Stimulated activated naive CD8-positive, alpha-beta T cell treated with anti-CD3 and anti-CD28 coated beads, Interleukin-15, amount 100 ng/mL, for 72 hours (primary cell): ENCODE measurements at regions not wholly inside any gene's neighbourhood (a gene's known extent, or its start where the extent isn't known, plus 50 kb on each side); places are given as distances from the start of the nearest gene placed in this dataset.
A peak's percentile ranks its signal among the peaks of the same experiment; 100 is the strongest.

Experiments used
- ATAC-seq: fragments of 150-1000 bp; cut with Tn5 transposase; 2 replicates; pipeline ENCODE4 v1.10.0; 2021; ENCODE audit warnings: mild to moderate bottlenecking, moderate library complexity
- DNase-seq, 2 donors: peaks; one replicate each; pipeline ENCODE4 v3.0.0; 2021 to 2022
- H3K27ac Mint-ChIP-seq, 2 donors: one replicate each; pipeline ENCODE4 v1.8.0; 2022; ENCODE audit warnings: mild to moderate bottlenecking in 2 of 2, mixed read lengths in 2 of 2, moderate library complexity in 2 of 2
- H3K27me3 Mint-ChIP-seq: one replicate; pipeline ENCODE4 v1.8.0; 2022; ENCODE audit warnings: mixed read lengths
- H3K4me1 Mint-ChIP-seq: one replicate; pipeline ENCODE4 v1.8.0; 2022; ENCODE audit warnings: mild to moderate bottlenecking, mixed read lengths
- H3K4me3 Mint-ChIP-seq, 2 donors: one replicate each; pipeline ENCODE4 v1.8.0; 2022; ENCODE audit warnings: mild to moderate bottlenecking in 2 of 2, mixed read lengths in 2 of 2, moderate library complexity in 1 of 2
- H3K9me3 Mint-ChIP-seq, 2 donors: one replicate each; pipeline ENCODE4 v1.8.0; 2022; ENCODE audit warnings: mixed read lengths in 2 of 2

DNA sequence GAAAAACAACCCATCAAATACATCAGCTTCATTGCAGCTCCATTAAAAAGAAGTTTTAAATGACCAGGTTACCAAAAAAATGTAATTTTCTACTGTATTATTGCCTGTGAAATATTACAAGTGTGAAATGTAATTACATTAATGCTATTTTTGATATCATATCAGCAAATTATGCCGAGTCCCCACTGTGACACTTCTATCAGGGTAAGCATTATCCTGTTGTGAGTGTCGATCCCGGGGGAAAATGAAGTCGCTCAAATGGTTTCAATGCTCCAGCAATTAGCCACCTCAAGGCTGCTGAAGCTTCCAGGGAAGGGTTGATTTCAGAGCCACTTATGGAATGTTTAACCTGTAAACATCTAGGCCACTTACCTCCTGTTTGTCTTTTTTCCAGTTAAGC, 70.4 kb downstream of the RCN1 start:
- Mint-ChIP-seq H3K27me3 (no peaks in the 10 kb centered on the region), H3K4me1 (no peaks in the 10 kb centered on the region), H3K27ac (no peak overlapping the region), H3K4me3 (no peak overlapping the region), H3K9me3 (no peaks in the 10 kb centered on the region)
- DNase-seq (no peak), ATAC-seq (no peak)

GRCh38 chr11:32162351-32162750, 71.5 kb downstream of the RCN1 start:
- Mint-ChIP-seq H3K4me1 (no peaks in the 10 kb centered on the region), H3K27ac (no peak overlapping the region), H3K27me3 (no peaks in the 10 kb centered on the region), H3K4me3 (no peak overlapping the region), H3K9me3 (no peaks in the 10 kb centered on the region)
- no peak for DNase-seq
- no peak for ATAC-seq

GRCh38 chr11:32162906-32163305, 72.0 kb downstream of the RCN1 start:
- Mint-ChIP-seq H3K9me3 (no peaks in the 10 kb centered on the region), H3K4me3 (no peak overlapping the region), H3K27ac (no peak overlapping the region), H3K27me3 (no peaks in the 10 kb centered on the region), H3K4me1 (no peaks in the 10 kb centered on the region)
- no peak for DNase-seq
- ATAC-seq, result no peak

DNA sequence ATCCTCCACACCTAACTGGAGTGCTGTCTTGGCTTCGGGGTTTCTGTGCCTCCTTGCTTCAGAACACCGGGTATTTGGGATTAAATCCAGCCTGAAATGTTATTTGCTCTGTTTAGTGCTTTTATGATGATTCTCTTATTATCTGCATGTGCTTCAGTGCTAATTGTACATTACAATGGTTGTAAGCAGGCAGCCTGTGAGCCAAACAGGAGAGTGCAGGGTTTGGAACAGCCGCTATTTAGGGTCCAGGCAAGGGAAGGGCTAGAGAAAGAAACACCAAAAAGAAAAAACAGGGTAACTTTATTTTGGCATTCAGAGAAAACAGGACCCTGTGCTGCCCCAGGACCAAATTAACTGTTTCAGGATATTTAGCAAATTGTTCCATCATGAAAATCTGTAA, 72.7 kb downstream of the RCN1 start:
- DNase-seq (no peak), ATAC-seq (no peak)
- no peaks in the 10 kb centered on the region for H3K9me3 Mint-ChIP-seq
- H3K27ac Mint-ChIP-seq, result no peak overlapping the region
- H3K27me3 Mint-ChIP-seq, result no peaks in the 10 kb centered on the region
- peaks cover 4% of the 10 kb centered on the region for H3K4me1 Mint-ChIP-seq
- H3K4me3 Mint-ChIP-seq, result no peak overlapping the region

GRCh38 chr11:32164836-32165235, 74.0 kb downstream of the RCN1 start:
- Mint-ChIP-seq H3K4me1 (peaks cover 16% of the 10 kb centered on the region), H3K4me3 (no peak overlapping the region), H3K27me3 (no peaks in the 10 kb centered on the region), H3K27ac (no peak overlapping the region), H3K9me3 (no peaks in the 10 kb centered on the region)
- ATAC-seq (no peak), DNase-seq (no peak)

GRCh38 chr11:32168924-32169323, 78.0 kb downstream of the RCN1 start:
- Mint-ChIP-seq H3K27ac (no peak overlapping the region), H3K4me3 (no peak overlapping the region), H3K4me1 (peaks cover 20% of the 10 kb centered on the region), H3K27me3 (no peaks in the 10 kb centered on the region), H3K9me3 (no peaks in the 10 kb centered on the region)
- ATAC-seq, result peak; percentile 18
- DNase-seq, result no peak

GRCh38 chr11:32171445-32171844, 80.6 kb downstream of the RCN1 start:
- no peak overlapping the region for H3K27ac Mint-ChIP-seq
- H3K4me3 Mint-ChIP-seq, result no peak overlapping the region
- peaks cover 20% of the 10 kb centered on the region for H3K4me1 Mint-ChIP-seq
- no peaks in the 10 kb centered on the region for H3K9me3 Mint-ChIP-seq
- no peaks in the 10 kb centered on the region for H3K27me3 Mint-ChIP-seq
- DNase-seq (no peak), ATAC-seq (no peak)

DNA sequence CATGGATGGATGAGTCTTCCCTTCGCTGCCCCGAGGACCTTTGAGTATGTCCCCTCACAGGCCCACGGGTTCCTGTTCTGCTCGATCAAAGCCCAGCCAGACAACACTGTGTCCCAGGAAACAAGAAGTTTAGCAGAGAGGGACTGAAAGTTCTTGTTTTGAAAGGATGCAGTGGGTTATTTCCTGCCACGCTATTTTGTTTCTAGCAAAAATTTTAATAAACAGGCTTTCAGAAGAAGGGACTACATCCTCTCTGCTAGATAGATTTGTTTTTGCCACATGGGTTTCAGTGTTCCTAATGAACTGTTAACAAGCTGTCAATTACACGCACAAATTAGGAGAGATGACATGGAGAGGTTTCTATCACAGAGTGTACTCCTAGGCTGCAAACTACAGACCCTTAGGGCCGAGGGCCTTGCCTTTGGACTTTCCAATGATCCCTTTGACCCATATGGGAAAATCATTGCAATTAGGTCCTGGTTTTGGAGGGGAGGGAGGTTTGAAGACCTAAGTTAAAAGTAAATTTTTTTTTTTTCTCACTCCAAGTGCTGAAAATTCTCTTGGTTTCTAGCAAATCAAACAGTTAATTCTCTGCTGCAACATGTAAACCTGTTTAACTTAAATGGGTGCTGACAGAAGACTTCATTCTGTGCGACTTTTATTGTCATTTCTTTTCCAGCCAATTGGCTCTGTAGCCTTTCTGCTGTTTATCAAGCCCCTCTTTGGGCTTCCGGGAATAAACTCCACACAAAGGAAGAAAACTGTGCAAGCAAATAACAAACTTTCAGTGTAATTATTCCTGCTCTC, 81.4 kb downstream of the RCN1 start:
- Mint-ChIP-seq H3K4me3 (no peak overlapping the region), H3K9me3 (no peaks in the 10 kb centered on the region), H3K27me3 (no peaks in the 10 kb centered on the region), H3K27ac (no peak overlapping the region), H3K4me1 (peaks cover 20% of the 10 kb centered on the region)
- DNase-seq (no peak), ATAC-seq (no peak)

DNA sequence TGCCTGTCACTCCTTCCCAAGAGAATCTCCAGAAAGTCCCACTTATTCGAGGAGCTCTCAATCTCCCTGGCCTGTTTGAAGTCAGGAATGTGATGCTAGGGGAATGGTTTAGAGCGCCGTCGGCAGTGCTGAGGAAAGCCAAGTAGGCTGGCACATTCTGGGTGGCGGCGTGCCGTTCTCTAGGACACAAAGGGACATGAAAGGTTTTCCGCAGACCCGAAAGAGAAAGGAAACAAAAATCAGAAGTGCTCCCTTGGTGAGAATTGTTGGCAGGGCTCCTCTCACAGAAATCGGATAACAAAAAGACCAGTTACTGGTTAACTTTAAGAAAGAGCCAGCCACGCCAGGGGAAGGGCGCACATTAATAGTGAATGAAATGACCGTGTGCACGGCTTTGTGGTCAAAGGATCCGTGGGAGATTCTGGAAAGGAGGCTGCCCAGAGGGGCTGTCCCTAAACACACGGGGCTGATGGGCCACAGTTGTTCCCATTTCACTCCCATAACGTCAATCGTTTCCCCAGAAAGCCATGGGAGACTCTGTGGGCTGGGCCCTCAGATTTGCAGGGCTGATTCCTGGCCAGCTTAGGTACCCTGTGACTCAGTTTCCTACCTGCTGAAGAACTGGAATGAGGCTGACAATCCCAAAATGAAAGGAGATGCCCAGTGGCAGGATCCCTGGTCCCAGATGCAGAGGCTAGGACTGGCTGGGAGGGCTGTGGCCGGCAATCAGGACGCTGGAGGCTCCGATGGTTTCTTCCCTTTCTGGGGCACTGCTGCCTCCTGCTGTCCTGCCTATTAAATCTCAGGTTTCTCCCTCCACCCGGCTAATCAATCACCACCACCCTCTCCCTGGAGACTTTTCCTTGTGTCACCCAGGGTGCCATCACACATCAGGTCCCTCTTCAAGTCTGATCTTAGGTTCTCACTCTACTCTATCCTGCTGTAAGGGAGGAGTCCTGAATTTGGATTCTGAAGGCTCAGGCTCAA, 82.3 kb downstream of the RCN1 start:
- H3K27me3 Mint-ChIP-seq, result peaks cover 5% of the 10 kb centered on the region
- DNase-seq (peak; percentile 13 to 29), ATAC-seq (peak; percentile 50)
- peaks cover 20% of the 10 kb centered on the region for H3K4me1 Mint-ChIP-seq
- no peak overlapping the region for H3K4me3 Mint-ChIP-seq
- no peak overlapping the region for H3K27ac Mint-ChIP-seq
- H3K9me3 Mint-ChIP-seq, result no peaks in the 10 kb centered on the region

DNA sequence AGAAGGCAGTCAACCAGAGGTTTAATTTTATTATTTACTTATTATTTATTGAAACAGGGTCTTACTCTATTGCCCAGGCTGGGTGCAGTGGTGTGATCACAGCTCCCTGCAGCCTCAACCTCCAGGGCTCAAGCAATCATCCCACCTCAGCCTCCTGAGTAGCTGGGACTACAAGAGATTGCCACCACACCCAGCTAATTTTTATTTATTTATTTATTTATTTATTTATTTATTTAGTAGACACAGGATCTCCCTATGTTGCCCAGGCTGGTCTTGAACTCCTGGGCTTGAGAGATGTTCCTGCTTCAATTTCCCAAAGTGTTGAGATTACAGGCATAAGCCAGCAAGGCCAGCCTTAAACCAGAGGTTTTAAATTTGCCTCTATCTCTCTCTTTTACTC, 83.1 kb downstream of the RCN1 start:
- DNase-seq (no peak), ATAC-seq (no peak)
- Mint-ChIP-seq H3K27me3 (peaks cover 13% of the 10 kb centered on the region), H3K4me3 (no peak overlapping the region), H3K4me1 (peaks cover 12% of the 10 kb centered on the region), H3K27ac (no peak overlapping the region), H3K9me3 (no peaks in the 10 kb centered on the region)

DNA sequence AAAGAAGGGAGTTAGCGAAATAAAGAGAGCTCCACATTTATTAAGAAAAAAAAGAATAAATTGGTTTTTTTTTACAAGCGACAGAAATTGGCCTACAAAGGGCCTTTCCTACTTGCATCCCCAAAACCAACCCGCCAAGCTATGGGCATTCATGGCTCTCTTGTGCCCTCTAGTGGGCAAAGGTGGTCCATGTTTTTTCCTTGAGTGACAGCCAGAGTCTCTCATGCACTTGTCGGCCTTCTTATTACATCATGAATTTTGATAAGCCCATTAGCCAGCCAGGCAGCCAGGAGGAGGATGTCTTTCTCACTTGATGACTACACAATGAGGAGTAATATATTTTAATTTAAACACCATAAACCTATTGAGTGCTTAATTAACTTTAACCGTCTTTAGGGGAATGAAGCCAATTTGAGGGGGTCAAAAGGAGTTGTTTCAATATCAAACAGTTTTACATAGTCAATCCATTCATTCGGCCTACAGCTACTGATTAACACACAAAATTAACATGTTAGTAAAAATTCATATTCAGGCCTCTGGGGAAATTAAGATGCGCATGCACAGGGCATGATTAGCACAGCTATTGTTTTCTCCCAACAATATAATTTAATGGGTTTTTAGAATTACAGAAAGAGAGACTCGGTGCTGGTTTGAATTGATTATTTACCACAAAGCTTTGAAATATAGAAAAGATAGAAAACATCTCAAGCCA, 85.5 kb downstream of the RCN1 start:
- ATAC-seq (peak; percentile 76), DNase-seq (peak; percentile 80 to 85)
- Mint-ChIP-seq H3K4me1 (peaks cover under 1% of the 10 kb centered on the region), H3K27ac (no peak overlapping the region), H3K27me3 (peaks cover 15% of the 10 kb centered on the region), H3K4me3 (no peak overlapping the region), H3K9me3 (no peaks in the 10 kb centered on the region)

GRCh38 chr11:32178692-32179091, 87.8 kb downstream of the RCN1 start:
- Mint-ChIP-seq H3K4me3 (no peak overlapping the region), H3K9me3 (no peaks in the 10 kb centered on the region)
- no peak for ATAC-seq

DNA sequence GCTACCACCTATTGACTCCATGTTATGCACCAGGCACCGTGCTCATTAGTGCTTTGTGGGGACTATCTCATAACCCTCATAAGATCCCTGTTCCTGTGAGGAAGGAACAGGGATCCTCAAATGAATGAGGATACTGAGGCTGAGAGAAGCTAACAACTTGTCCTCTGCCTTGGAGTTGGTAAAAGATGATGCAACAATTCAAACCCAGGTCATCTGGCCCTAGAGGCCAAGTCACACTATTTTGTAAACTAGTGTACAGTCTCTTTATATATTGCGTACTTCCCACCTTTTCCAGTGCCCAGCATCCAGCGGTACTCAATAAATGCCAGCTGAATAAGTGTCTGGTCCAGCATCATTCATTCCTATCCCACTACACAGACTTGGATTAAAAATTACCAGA, 92.6 kb downstream of the RCN1 start:
- no peak for ATAC-seq
- peaks cover 19% of the 10 kb centered on the region for H3K27me3 Mint-ChIP-seq
- H3K4me1 Mint-ChIP-seq, result no peaks in the 10 kb centered on the region
- H3K27ac Mint-ChIP-seq, result no peak overlapping the region
- no peak overlapping the region for H3K4me3 Mint-ChIP-seq
- H3K9me3 Mint-ChIP-seq, result no peaks in the 10 kb centered on the region
- no peak for DNase-seq

More at GRCh38 chr11:32178692-32179091, 87.8 kb downstream of the RCN1 start:
- H3K4me1 Mint-ChIP-seq, result no peaks in the 10 kb centered on the region
- H3K27ac Mint-ChIP-seq, result no peak overlapping the region
- no peak for DNase-seq
- H3K27me3 Mint-ChIP-seq, result peaks cover 15% of the 10 kb centered on the region

DNA sequence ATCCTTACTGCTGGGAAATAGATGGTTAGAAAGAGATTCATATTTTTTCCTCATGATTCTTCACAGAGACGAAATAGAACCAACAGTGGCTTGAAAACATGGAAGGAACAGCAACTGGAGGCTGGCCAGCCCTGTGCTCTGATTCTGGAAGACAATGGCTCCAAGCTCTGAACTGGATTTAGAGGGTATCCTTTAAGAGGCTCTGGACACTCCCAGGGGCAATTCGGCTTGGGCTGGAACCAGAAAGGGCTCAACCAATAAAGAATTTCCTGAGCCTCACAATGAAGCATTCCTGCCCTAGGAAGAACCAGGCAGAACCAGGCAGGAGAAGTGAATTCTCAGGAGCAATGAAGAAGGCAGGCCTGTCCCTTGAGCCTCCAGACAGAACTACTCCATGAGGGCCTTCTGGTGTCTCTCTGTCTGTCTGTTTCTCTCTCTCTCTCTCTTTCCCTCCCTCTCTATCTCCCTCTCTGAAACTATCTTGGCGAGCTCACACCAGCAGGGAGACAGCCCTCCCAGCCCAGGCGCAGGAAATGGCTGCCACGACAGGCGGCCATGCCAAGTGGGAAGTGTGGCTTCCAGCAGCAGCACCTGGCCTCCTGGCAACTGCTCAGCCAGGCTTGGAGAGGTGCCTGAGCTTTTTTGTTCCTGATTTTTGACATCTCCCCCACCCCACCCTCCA, 93.3 kb downstream of the RCN1 start:
- Mint-ChIP-seq H3K9me3 (no peaks in the 10 kb centered on the region), H3K27ac (peak overlapping the region in 1 of 2 donors; percentile 29), H3K4me3 (no peak overlapping the region), H3K27me3 (peaks cover 13% of the 10 kb centered on the region), H3K4me1 (no peaks in the 10 kb centered on the region)
- no peak for ATAC-seq
- no peak for DNase-seq

GRCh38 chr11:32184723-32185376, 94.0 kb downstream of the RCN1 start:
- Mint-ChIP-seq H3K4me3 (no peak overlapping the region), H3K27me3 (peaks cover 13% of the 10 kb centered on the region), H3K4me1 (no peaks in the 10 kb centered on the region), H3K9me3 (no peaks in the 10 kb centered on the region), H3K27ac (peak overlapping the region in 1 of 2 donors; percentile 25)
- DNase-seq, result no peak
- ATAC-seq, result no peak
